Tibial nerve (tissue), 4 donors: ENCODE measurements at regions not wholly inside any gene's neighbourhood (a gene's known extent, or its start where the extent isn't known, plus 50 kb on each side); places are given as distances from the start of the nearest gene placed in this dataset.

Experiments used
- DNase-seq, 2 donors: peaks; one replicate each; pipeline ENCODE4 v3.0.0-alpha.2; 2019; ENCODE audit warnings: low spot score in 2 of 2
- H3K27ac ChIP-seq, 4 donors: fragments of 200-600 bp; sonication (generic) in 3 of 4; one replicate each; pipeline ENCODE4 v1.5.1; 2017 to 2019; ENCODE audit warnings: mild to moderate bottlenecking in 1 of 4
- H3K27me3 ChIP-seq, 2 donors: fragments of 200-600 bp; sonication (generic) in 1 of 2; one replicate each; pipeline versions ENCODE4 v1.5.1 to v1.6.0; 2017 to 2019
- H3K36me3 ChIP-seq, 3 donors: fragments of 200-600 bp; sonication (generic); one replicate each; pipeline ENCODE4 v1.5.1; 2018 to 2019
- H3K4me1 ChIP-seq, 4 donors: fragments of 200-600 bp; sonication (generic) in 3 of 4; one replicate each; pipeline ENCODE4 v1.5.1; 2017 to 2019
- H3K4me3 ChIP-seq, 4 donors: fragments of 200-600 bp; sonication (generic) in 3 of 4; one replicate each; pipeline ENCODE4 v1.5.1; 2017 to 2019; ENCODE audit warnings: mild to moderate bottlenecking in 1 of 4, moderate library complexity in 1 of 4
- H3K9me3 ChIP-seq, 4 donors: fragments of 200-600 bp; sonication (generic) in 3 of 4; one replicate each; pipeline ENCODE4 v1.5.1; 2017 to 2019
- EP300 ChIP-seq, 2 donors: sonication (generic); formaldehyde crosslinking; IDR thresholded peaks; one replicate each; pipeline ENCODE4 v1.6.1; 2017; ENCODE audit warnings: antibody characterized with exemption in 2 of 2, mild to moderate bottlenecking in 1 of 2
- POLR2A ChIP-seq, 2 donors: fragments of 450-650 bp; IDR thresholded peaks; one replicate each; pipeline ENCODE4 v1.6.1; 2017; ENCODE audit warnings: antibody characterized with exemption in 2 of 2, mild to moderate bottlenecking in 2 of 2, moderate library complexity in 2 of 2
- WGBS, 2 donors: methylation state at CpG; one replicate each; pipeline ENCODE4 v1.1.5; 2018; 5-methylcytosine and 5-hydroxymethylcytosine counted together
- TF ChIP-seq, protein P1 (sequence below), 5 experiments: fragments of 200-600 bp in 3 of 5; fragments of 450-650 bp in 2 of 5; sonication (generic) in 3 of 5; IDR thresholded peaks; one replicate each; pipeline ENCODE4 v1.5.1; 2016 to 2019; ENCODE audit warnings: antibody characterized with exemption in 5 of 5, mild to moderate bottlenecking in 3 of 5, moderate library complexity in 2 of 5

- no peaks in the 10 kb centered on the region for H3K36me3 ChIP-seq
- H3K27me3 ChIP-seq = no peaks in the 10 kb centered on the region
- no peaks in the 10 kb centered on the region for H3K9me3 ChIP-seq
- no peak for TF ChIP-seq POLR2A (IDR thresholded peaks at IDR 0.05)
- no peak for TF ChIP-seq EP300 (IDR thresholded peaks at IDR 0.05)
- TF ChIP-seq, protein P1, sequence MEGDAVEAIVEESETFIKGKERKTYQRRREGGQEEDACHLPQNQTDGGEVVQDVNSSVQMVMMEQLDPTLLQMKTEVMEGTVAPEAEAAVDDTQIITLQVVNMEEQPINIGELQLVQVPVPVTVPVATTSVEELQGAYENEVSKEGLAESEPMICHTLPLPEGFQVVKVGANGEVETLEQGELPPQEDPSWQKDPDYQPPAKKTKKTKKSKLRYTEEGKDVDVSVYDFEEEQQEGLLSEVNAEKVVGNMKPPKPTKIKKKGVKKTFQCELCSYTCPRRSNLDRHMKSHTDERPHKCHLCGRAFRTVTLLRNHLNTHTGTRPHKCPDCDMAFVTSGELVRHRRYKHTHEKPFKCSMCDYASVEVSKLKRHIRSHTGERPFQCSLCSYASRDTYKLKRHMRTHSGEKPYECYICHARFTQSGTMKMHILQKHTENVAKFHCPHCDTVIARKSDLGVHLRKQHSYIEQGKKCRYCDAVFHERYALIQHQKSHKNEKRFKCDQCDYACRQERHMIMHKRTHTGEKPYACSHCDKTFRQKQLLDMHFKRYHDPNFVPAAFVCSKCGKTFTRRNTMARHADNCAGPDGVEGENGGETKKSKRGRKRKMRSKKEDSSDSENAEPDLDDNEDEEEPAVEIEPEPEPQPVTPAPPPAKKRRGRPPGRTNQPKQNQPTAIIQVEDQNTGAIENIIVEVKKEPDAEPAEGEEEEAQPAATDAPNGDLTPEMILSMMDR (IDR thresholded peaks at IDR 0.05) = no peak
- H3K4me3 ChIP-seq = no peak overlapping the region
- no peak for DNase-seq
- no peaks in the 10 kb centered on the region for H3K4me1 ChIP-seq
- no peak overlapping the region for H3K27ac ChIP-seq
- WGBS, 2 donors = 81 to 90% methylated on average over 13 of the region's 13 CpGs
These were observed 146.8 kb upstream of the TSHZ3 start for GRCh38 chr19:31496076-31496475.

DNA sequence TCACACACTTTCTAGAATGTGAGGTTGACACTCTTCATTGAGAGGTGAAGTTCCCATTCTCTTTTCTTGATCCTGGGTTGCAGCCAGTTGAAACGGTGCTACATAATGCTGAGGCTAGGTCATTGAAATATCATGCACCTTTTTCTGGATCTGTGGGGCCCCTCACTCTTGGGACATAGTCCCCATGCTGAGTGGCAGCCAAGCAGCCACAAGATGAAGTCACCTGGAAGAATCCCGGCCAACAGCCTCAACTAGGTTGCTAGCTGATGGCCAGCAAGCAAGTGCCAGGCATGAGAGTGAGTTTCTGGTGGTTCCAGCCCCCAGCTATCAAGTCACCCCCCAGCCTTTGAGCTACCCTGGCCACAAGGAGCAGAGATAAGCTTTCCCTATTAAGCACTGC is 148.5 kb upstream of the TSHZ3 start:
- DNase-seq = no peak
- 85 to 89% methylated on average over 2 of the region's 2 CpGs for WGBS, 2 donors
- Histone ChIP-seq H3K27ac (no peak overlapping the region), H3K36me3 (no peaks in the 10 kb centered on the region), H3K9me3 (no peaks in the 10 kb centered on the region), H3K4me3 (no peak overlapping the region), H3K27me3 (no peaks in the 10 kb centered on the region), H3K4me1 (no peaks in the 10 kb centered on the region)
- TF ChIP-seq EP300 (IDR thresholded peaks at IDR 0.05) (no peak), POLR2A (IDR thresholded peaks at IDR 0.05) (no peak)
- TF ChIP-seq, protein P1 (IDR thresholded peaks at IDR 0.05) = no peak

- Histone ChIP-seq H3K36me3 (no peaks in the 10 kb centered on the region), H3K4me1 (no peaks in the 10 kb centered on the region), H3K27ac (no peak overlapping the region), H3K27me3 (no peaks in the 10 kb centered on the region), H3K4me3 (no peak overlapping the region), H3K9me3 (no peaks in the 10 kb centered on the region)
- no peak for DNase-seq
- 94 to 97% methylated on average over 3 of the region's 3 CpGs for WGBS, 2 donors
- no peak for TF ChIP-seq EP300 (IDR thresholded peaks at IDR 0.05)
- TF ChIP-seq POLR2A (IDR thresholded peaks at IDR 0.05) = no peak
- TF ChIP-seq, protein P1 (IDR thresholded peaks at IDR 0.05) = no peak
These were observed 149.5 kb upstream of the TSHZ3 start for GRCh38 chr19:31498781-31499180.

GRCh38 chr19:31499281-31500196 is 150.3 kb upstream of the TSHZ3 start:
- H3K4me1 ChIP-seq = no peaks in the 10 kb centered on the region
- no peak overlapping the region for H3K4me3 ChIP-seq
- TF ChIP-seq POLR2A (IDR thresholded peaks at IDR 0.05) (no peak), EP300 (IDR thresholded peaks at IDR 0.05) (no peak)
- TF ChIP-seq, protein P1 (IDR thresholded peaks at IDR 0.05) = no peak
- H3K27me3 ChIP-seq = no peaks in the 10 kb centered on the region
- 87 to 88% methylated on average over 8 of the region's 8 CpGs for WGBS, 2 donors
- H3K9me3 ChIP-seq = no peaks in the 10 kb centered on the region
- no peak for DNase-seq
- no peak overlapping the region for H3K27ac ChIP-seq
- no peaks in the 10 kb centered on the region for H3K36me3 ChIP-seq

DNA sequence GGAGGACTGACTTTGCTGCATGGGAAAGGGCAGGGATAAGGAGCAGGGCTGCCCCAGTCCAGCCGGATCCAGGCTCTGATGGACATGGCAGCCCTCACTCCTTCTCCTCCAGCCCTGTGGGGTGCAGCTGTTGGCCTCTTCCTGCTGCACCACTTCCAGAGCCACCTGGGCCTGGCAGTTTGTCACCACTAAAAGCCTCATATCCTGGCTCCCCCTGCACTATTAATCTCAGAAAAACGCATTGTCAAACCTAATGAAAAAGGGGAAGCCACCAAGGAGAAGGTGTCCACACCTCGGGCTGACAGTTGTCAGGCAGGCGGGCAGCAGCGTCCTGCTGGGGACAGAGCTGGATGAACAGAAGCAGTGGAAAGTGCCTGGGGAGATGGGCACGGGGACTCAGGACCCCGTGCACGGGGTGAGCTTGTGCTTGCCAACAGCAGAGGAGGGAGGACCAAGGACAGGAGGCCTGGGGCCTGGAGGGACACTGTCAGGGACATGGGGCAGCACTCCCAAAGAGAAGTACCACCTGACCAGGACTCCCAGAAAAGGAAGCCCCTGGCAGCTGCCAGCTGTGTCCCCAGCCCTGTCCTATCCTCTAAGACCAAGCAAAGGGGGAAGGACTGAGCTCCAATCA is 151.1 kb upstream of the TSHZ3 start:
- H3K27ac ChIP-seq = no peak overlapping the region
- no peaks in the 10 kb centered on the region for H3K36me3 ChIP-seq
- no peaks in the 10 kb centered on the region for H3K9me3 ChIP-seq
- no peak for DNase-seq
- H3K4me1 ChIP-seq = no peaks in the 10 kb centered on the region
- TF ChIP-seq, protein P1 (IDR thresholded peaks at IDR 0.05) = no peak
- TF ChIP-seq EP300 (IDR thresholded peaks at IDR 0.05) (no peak), POLR2A (IDR thresholded peaks at IDR 0.05) (no peak)
- H3K27me3 ChIP-seq = no peaks in the 10 kb centered on the region
- WGBS, 2 donors = 76 to 79% methylated on average over 8 of the region's 8 CpGs
- H3K4me3 ChIP-seq = no peak overlapping the region
